ENCODE measurements at regions not wholly inside any gene's neighbourhood (a gene's known extent, or its start where the extent isn't known, plus 50 kb on each side); places are given as distances from the start of the nearest gene placed in this dataset.

- TF ChIP-seq CTCF (conservative IDR thresholded peaks at IDR 0.05; ENCODE audit: low read depth, low read length) = no peak
- TF ChIP-seq EZH2 (IDR thresholded peaks at IDR 0.05; ENCODE audit: low read length, unreplicated experiment) = no peak
- TF ChIP-seq EZH2phosphoT487 (IDR thresholded peaks at IDR 0.05; ENCODE audit: borderline replicate concordance, low read length) = no peak
Measured at GRCh38 chr20:60070791-60071190, 112.6 kb downstream of the CDH26 start.
